GM18511 (cell line): ENCODE measurements at regions not wholly inside any gene's neighbourhood (a gene's known extent, or its start where the extent isn't known, plus 50 kb on each side); places are given as distances from the start of the nearest gene placed in this dataset.
"Not testable (repeated sequence)": the region's sequence is repeated elsewhere in the genome, so short reads cannot be mapped to it uniquely, and the experiment has no call there.

Experiments
- ATAC-seq: cut with Tn5 transposase; IDR thresholded peaks from one replicate; pipeline ENCODE4 v1.9.1; 2021; ENCODE audit warnings: mild to moderate bottlenecking, moderate library complexity; ENCODE audit not compliant: unreplicated experiment

DNA sequence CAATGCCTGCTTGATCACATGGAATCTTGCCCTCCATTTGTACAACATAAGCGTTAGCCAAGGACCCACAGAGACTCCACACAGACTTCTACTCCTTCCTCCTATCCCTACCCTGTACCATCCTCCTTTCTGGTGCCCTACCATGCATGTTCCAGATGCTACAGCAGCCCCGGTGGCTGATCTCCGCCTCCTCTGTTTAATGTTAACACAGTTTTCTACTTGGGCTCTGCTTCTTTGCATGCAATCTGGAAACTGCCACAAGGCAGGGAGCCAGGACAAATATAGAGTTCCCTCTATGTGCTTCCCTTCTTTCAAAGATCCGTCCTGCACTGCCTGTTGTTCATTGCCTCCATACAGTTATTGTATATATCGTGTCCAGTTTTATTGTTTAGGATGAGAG is 368.6 kb upstream of the TENM3 start:
- ATAC-seq, result no peak

DNA sequence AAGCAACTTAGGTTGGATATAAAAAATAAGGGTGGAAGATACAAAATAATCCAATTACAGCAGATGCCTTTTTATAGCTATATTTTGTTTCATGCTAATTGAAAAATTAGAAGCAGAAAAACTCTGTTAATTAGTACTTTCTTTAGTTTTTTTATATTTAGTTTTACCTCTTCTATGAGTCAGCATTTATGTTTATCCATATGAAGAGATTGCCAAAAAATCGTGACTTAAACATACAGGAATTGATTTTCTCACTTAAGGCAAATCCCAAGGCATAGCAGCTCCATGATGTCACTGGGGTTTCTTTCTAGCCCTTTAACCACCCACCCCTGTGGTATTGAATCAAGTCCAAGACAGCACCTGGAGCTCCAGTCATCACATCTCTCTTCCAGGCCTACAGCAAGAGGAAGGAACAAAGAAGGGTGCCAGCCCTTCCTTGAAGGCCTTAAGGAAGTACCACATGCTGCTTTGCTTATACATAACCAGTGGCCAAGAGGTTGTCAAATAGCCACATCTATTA is 365.8 kb upstream of the TENM3 start:
- ATAC-seq, result no peak

DNA sequence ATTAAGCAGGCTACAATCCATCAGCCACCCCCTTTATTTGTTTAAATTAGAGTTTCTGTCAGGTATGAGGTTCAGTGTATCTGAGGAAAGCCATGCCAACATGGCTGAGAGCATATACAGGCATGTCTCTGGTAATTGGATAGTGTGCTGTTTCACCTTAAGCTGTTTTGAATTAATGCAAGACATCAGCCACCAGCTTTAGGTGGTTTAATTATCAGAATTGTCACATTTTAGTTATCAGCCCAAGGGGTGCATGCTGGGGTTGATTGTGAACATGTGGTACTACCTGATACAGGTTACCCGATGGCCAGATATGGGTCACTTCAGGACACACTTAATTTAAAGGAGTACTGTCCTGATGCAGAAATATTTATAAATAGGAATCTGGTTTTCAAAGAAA is 353.2 kb upstream of the TENM3 start:
- no peak for ATAC-seq

DNA sequence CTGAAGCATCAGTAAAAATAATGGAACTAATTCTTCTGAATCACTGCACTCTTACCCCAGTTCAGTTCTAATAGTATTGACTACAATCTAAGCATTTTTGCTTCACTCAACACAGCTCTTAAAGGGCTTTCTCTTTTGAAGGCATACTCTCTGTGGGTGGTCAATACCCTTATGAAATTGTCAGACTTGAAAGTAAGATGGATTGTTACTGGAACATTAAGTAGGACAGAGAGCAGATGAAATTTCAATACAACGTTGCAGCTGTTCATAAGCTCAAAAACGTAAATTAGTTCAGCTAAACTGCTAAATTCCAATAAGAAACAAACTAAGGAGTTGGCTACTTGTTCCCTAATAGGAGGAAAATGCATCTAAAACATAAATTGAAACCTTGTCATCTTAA is 352.3 kb upstream of the TENM3 start:
- no peak for ATAC-seq

DNA sequence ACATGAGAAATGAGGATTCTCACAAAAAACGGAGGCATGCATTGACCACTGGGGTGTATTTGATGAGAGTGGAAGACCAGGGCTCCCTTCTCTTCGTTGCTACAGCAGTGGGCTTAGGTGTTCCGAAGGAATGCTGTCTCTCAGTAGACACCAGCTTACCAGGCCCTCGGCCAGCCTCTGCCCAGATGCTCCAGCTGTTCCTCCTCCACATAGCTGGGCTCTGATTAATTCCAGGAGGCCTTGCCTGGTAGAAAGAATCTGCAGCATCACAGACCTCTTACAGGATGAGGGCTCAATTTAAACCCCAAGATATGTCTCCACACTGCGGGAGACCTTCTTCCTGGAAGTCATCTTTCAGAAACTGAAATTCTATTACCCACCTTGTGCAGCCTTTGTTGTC is 346.6 kb upstream of the TENM3 start:
- ATAC-seq, result no peak

DNA sequence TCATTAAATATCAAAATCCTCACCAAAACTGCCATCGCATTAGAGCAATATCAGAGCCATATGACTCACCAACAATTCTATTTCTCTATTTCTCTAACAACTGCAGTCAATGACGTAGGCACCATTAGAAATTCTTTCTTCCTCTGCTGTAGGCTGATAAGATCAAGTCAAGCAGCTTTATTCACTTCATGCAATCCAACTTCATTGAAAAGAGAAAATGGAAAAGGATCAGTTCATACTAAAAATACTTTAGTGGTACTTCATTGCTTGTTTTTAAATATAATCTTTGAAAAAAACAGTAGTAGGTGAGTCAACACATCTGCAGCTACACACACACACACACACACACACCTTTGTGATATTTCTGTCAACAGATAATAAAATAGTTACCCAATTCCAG is 345.3 kb upstream of the TENM3 start:
- ATAC-seq, result no peak

DNA sequence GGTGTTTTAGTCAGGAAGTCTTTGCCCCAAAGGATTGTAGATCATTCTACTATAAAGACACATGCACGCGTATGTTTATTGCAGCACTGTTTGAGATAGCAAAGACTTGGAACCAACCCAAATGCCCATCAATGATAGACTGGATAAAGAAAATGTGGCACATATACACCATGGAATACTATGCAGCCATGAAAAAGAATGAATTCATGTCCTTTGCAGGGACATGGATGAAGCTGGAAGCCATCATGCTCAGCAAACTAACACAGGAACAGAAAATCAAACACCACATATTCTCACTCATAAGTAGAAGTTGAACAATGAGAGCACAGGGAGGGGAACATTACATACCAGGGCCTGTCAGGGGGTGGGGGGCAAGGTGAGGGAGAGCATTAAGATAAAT is 340.8 kb upstream of the TENM3 start:
- ATAC-seq, result not testable (repeated sequence)

DNA sequence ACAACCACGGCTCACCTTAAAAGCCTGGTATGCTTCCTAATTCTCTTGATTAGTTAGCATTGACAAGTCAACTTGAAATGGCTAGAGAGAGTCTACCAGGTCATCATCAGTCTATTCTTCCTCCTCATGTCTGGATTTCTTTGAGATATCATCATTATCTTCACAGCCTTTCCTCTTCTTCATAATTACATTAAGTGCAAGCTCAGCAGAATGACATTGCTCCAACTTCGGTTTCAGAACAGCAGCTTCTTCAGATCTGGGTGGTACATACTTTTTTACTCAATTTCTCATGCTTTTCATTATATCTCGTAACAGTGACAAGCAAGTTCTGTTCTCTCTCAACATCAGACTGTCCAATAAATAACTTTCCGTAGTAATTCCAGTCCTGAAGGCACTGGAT is 337.5 kb upstream of the TENM3 start:
- ATAC-seq, result no peak

DNA sequence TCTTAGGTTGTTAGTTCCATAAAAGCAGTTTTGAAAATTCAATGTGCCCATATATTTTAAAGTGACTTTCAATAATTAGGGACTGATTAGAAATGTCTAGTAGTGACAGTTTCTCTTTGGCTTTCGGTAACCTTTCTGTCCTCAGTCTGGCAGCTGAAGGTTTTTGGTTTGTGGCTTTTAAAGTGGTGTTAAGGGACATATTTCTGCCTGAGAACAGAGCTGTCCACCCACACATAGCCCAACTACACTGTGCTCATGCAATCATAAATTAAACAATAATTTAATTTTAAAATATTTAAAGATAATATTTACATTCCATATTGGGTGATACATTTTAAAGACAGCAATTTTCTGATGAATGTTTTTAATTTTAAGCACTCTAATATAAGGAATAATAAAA is 335.0 kb upstream of the TENM3 start:
- ATAC-seq, result no peak

DNA sequence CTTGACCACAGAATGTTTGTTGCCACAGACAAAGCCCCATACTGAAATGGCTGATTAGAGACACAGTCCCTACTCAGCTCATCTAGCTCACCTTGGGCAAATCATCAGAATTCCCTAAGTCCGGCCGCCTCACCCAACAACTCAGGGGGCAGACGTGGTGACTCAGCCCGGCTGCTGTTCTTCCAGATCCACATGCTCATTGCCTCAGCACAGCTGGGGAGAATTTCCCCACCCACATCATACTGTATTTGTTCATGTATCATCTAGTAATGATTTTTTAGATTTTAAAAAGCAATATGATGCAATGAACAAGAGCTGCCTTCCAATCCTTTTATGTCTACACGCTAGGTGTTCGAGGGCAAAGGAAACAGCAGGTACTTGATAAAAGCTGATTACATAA is 333.8 kb upstream of the TENM3 start:
- ATAC-seq, result no peak

DNA sequence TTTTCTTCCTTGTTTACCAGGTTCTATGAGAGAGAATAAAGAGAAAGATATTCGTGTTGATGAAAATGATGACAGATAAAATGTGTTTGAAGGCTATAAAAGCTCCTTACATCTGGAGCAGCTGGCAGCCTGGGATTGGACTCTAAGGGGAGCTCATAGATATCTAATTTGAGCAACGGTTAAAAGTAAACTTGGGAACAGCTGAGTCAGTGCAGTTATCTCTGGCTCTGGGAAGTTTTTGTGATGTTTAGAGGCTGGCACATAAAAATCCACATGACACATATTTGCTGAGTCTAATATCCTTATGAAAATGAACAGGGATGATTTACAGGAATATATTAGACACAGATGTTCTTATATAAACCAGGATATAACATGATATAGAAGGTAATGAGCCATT is 331.8 kb upstream of the TENM3 start:
- no peak for ATAC-seq

DNA sequence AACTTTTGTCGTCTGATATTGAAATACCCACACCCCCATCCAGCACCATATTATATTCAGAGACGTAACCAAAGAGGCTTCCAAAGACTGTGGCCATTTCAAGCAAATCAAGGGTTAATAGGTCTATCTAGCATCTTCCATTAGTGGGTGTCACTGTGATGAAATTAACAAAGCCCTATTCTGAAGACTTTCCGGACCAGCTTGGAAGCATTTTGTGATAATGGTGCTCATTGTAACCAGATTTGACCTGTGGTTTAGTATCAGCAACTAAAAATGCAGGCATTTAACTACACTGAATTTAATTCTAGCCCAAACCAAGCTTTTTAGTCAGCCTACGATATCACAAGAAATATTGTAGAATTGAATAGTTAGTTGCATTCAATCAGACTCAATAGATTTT is 309.7 kb upstream of the TENM3 start:
- no peak for ATAC-seq

DNA sequence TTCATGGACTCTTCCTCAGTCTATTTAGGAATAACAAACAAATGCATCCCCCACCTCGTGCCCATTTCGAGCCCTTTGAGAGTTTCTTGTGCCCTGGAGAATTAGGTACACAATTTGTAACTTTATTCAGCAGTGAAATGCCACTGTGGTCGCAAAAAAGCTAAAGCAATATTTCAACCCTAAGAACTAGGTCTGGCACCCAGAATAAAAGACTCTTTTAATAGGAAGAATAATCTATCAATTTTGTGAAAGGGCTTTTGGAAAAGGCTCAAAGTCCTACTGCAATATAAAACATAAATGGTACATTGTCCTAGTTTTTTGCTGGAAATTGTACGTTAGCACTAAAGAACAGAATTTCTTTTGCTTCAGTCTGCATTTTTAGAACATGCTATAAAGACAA is 304.6 kb upstream of the TENM3 start:
- no peak for ATAC-seq

DNA sequence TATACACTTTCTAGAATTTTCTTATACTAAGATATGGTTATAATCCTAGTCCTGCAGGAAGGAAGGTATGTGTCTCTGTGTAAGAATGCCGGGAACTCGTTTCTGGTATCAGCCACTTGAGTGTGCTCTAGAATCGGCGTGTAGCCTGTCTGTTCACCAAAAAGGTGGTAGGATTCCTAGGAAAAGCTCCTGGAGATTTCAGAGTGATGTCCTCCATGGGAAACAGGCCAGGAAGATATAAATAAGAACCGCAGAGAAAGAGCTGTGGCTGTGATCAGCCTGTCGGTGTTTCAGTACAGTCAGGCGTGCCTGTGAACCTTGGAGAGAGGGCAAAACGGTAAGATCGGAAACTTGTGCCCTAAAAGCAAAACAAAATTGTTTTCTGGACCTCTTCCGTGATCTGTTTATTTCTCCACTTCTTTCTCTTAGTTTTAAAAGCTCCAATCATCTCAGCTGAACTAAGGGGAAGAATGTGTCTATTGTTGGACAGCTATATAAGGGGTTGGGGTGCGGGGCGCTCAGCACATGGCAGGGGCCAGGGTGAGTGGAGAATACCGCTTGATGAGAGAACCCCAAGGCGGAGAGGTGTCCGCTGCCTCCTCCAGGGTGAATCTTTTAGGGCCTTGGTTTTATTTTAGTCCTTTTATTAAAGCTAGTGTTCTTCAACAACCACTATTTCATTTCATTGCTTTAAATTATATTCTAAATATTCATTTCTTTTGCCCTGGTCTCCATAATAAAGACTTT is 303.8 kb upstream of the TENM3 start:
- ATAC-seq, result no peak

DNA sequence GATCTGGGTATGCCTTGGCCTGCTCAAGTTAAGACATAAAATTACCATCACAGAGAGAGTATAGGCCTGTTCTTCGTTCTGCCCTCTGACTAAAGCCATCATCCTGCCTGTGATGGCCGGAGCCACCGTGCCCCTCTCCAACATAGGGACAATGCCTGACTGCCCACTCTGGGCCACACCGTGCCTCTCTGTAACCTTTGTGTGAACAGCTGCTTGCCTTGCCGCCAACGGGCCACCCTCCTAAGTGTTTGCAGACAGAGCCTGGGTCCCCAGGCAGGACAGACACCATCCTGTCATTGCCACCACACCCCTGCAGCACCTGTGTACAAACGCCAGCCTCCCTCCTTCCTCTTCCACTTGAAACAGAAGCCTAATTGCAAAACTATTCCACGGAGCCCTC is 298.7 kb upstream of the TENM3 start:
- no peak for ATAC-seq

DNA sequence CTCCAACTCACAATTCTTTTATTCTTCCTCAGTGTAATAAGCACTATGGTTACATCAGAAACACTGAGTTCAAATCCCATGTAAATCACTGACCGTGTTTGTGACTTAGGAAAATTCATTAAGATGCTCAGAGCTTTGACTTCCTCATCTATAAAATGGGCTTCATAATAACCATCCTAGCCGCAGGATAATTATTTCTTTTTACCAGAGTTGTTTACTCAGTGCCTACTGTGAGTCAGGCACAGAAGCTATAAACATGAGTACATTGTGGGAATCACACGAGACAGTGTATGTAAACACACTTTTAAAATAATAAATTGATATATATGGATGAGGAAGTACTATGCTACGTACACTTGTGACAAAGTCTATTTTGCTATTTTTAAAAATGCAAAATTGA is 296.3 kb upstream of the TENM3 start:
- ATAC-seq, result no peak

DNA sequence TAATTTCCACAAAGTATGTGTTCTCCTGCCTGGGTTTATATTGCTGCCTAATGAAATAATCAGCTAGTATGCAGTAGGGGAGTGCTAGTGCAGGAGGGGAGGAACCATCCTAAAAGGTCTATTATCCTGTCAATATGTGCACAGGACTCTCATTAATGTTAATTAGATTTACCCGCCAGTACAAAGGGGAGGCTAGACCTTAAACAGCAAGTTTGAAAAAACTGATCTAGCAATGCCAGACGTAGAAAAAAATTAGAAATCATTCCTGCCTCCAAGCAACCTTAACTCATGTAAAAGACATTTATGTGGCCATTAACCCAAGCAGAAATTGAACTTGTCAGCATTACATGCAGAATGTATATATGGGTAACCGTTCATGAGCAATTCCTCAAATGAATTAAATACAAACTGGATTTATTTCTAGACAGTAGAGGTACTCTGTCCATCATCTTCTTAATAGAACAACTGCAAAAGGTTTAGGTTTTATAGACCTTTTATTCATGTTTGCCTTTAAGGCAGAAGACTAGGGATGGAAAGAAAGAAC is 294.3 kb upstream of the TENM3 start:
- ATAC-seq, result no peak

DNA sequence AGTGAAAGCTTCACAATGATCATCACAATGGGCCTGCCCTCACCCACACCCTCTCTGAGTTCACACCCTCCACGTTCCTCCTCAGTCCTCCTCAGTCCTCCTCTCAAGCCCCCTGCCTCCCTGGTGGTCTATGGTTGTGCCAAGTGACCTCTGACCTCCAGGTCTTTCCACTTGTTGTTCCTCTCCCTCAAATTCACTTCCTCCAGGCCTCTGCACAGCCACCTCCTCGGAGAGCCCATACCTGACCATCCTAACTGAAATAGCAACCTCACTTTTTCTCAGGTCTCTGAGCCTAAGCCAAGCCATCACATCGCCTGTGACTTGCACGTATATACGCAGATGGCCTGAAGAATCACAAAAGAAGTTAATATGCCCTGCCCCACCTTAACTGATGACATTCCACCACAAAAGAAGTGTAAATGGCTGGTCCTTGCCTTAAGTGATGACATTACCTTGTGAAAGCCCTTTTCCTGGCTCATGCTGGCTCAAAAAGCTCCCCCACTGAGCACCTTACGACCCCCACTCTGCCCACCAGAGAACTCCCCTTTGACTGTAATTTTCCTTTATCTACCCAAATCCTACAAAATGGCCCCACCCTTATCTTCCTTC is 293.4 kb upstream of the TENM3 start:
- ATAC-seq, result no peak

DNA sequence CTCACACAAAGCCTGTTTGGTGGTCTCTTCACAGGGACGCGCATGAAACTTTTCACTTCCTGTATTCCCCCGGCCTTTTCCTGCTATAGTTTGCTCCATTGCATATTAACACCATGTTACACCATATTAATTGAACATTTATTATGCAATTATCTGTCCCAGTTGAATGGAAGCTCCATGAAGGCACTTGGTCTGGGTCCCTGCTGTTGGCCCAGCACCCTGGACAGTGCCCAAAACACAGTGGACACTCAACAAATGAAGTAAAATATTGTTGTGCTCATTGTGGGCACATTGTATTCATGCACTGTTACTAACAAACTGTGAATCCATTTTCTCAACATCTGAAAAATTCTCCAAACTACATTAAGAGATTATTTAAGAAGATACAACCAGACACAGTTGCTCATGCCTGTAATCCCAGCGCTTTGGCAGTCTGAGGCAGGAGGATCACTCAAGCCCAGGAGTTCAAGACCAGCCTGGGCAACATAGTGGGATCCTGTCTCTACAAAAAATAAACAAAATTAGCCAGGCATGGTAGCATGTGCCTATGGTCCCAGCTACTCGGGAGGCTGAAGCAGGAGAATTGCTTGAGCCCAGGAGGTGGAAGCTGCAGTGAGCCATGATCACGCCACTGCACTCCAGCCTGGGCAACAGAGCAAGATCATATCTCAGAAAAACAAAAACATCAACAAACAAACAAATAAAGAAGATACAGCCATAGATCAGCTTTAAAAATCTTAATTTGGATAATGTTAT is 292.7 kb upstream of the TENM3 start:
- ATAC-seq, result no peak

DNA sequence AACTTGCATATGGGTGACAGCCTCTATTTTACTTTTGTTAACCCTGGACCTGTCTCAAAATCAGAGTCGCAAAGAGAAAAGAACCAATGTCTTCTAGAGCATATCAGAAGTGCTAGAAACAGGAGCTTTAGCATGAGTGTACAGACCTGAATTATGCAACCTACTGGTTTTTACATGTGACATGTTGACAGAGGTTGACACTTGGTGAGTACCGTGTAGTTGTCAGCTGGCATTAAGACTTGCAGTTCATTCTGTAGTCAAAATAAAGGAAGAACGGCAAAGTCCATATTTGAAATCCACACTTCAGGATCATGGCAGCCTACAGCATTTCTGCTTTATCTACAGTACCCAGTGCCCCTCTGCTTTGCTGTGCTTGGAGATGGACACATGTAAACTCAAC is 291.9 kb upstream of the TENM3 start:
- no peak for ATAC-seq

DNA sequence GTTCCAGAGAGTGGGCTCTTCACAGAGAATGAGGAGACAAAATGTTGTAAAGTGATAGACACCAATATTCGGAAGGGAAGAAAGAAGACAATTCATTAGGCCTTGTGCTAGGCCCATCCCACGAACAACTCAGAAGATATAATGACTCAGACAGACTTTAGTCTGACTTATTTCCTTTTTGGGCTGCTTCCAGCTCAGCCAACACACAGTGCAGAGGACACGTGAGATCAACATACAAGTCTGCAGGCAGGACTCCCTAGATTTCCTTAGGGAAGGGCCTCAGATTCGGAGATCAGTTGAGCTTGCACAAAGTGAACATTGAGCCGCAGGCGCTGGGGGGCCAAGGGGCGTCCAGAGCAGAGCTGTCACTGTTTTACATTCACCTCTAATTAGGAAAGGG is 290.7 kb upstream of the TENM3 start:
- ATAC-seq, result no peak

DNA sequence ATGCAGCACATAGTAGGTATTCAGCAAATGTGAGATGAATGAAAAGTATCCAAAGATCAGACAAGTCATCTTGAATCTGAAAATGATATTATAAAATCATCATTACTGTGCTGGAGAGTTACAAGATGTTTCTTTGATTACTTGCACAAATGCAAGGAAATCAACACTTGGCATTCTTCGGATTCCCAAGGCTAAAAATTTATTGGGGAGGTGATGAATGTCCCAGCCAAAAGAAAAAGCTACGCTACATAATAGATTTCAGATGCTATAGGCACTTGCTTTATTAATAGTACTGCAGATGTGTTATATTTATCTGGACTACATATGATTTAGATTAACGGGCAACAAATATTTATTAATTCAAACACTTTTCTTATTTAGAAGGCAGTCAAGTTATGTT is 286.7 kb upstream of the TENM3 start:
- ATAC-seq, result no peak
